Small intestine (tissue), 7 donors: ENCODE measurements at regions not wholly inside any gene's neighbourhood (a gene's known extent, or its start where the extent isn't known, plus 50 kb on each side); places are given as distances from the start of the nearest gene placed in this dataset.
A peak's percentile ranks its signal among the peaks of the same experiment; 100 is the strongest.
"Not testable (repeated sequence)": the region's sequence is repeated elsewhere in the genome, so short reads cannot be mapped to it uniquely, and the experiment has no call there.

Experiments used
- DNase-seq, 2 donors: peaks; one replicate each; pipeline versions ENCODE4 v3.0.0 to v3.0.0-alpha.2; 2013
- FAIRE-seq: peaks from 2 replicates; lab custom pipeline; 2012; peaks lifted over from hg19 to GRCh38; lab: Jason Lieb, UNC
- H3K27ac ChIP-seq, 3 donors: one replicate each; pipeline ENCODE4 v1.5.1; 2013; ENCODE audit warnings: low read length in 2 of 3, mild to moderate bottlenecking in 2 of 3, control low read depth in 1 of 3, inconsistent platforms in 1 of 3, low read depth in 1 of 3, moderate library complexity in 1 of 3
- H3K27me3 ChIP-seq, 3 donors: one replicate each; pipeline ENCODE4 v1.6.1; 2013; ENCODE audit warnings: low read length in 3 of 3, inconsistent platforms in 1 of 3; ENCODE audit not compliant: control insufficient read depth in 3 of 3, insufficient read depth in 3 of 3
- H3K36me3 ChIP-seq, 3 donors: one replicate each; pipeline ENCODE4 v1.6.1; 2013; ENCODE audit warnings: low read length in 3 of 3, inconsistent platforms in 1 of 3, low read depth in 1 of 3, mild to moderate bottlenecking in 1 of 3, moderate library complexity in 1 of 3; ENCODE audit not compliant: control insufficient read depth in 3 of 3, insufficient read depth in 2 of 3
- H3K4me1 ChIP-seq, 3 donors: one replicate each; pipeline ENCODE4 v1.6.1; 2013; ENCODE audit warnings: low read length in 2 of 3, inconsistent platforms in 1 of 3, low read depth in 1 of 3, mild to moderate bottlenecking in 1 of 3, moderate library complexity in 1 of 3; ENCODE audit not compliant: control insufficient read depth in 3 of 3, insufficient read depth in 2 of 3
- H3K4me3 ChIP-seq, 3 donors: one replicate each; pipeline ENCODE4 v1.5.1; 2013; ENCODE audit warnings: low read length in 3 of 3, control low read depth in 1 of 3, inconsistent platforms in 1 of 3, low read depth in 1 of 3, mild to moderate bottlenecking in 1 of 3, moderate library complexity in 1 of 3
- H3K9me3 ChIP-seq, 2 donors: one replicate each; pipeline ENCODE4 v1.6.1; 2013; ENCODE audit warnings: low read depth in 1 of 2, low read length in 1 of 2; ENCODE audit not compliant: control insufficient read depth in 2 of 2, insufficient read depth in 1 of 2
- WGBS, 3 donors: extraction: QIAGEN DNeasy Blood & Tissue Kit; methylation state at CpG; one replicate each; pipeline ENCODE4 v1.1.7; 2013; 5-methylcytosine and 5-hydroxymethylcytosine counted together
- donor health status: healthy with polysubstance abuse.
- donor health status: control.
- donor health status: control.
- donor health status: Bipolar disorder and iron deficiency.
- donor health status: healthy.

DNA sequence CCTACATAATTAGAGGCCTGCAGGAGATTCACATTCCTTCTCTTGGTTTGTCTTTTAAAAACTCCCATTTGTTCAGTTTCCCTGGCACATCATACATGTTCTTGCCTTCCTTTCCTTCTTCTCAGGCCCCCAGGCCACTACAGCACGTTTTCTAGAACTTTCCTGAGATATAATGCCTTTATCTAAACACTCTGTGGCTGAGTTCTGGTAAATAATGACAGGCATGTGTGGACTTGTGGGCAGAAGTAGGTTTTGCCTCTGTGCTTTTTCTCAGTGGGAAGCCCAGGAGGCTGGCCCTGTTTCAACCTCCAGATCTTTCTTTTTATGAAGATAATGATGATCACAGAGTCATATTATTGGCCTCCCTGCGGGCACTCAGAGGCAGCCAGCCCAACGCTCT lies 117.2 kb downstream of the TMX1 start:
- no peak for DNase-seq
- Histone ChIP-seq H3K4me3 (no peak overlapping the region), H3K27me3 (no peaks in the 10 kb centered on the region), H3K27ac (no peak overlapping the region), H3K9me3 (no peaks in the 10 kb centered on the region), H3K4me1 (no peaks in the 10 kb centered on the region), H3K36me3 (no peaks in the 10 kb centered on the region)
- 62 to 70% (median 68%) methylated on average over 3 of the region's 3 CpGs for WGBS, 3 donors
- FAIRE-seq: no peak

DNA sequence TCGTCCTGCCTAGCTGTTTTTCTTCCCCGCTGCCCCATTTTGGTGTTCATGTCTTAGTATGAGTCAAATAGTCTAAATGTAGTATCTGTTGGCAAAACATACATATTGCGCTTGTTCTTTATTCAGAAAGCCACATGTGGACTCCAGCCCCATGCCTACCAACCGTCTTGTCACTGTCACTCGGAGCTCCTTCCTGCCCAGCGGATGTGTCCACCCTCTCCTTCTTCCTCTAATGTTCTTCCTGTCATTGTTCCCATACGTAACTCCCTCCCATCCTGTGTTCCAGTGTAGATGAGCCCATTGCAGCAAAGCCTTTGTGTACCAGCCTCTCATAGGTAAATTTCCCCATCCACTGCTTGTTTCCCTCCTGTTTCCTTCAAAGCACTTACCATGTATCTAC lies 120.5 kb downstream of the TMX1 start:
- no peak overlapping the region for H3K27ac ChIP-seq
- WGBS, 3 donors: 82 to 91% (median 90%) methylated on average over 7 of the region's 7 CpGs
- no peaks in the 10 kb centered on the region for H3K4me1 ChIP-seq
- no peaks in the 10 kb centered on the region for H3K9me3 ChIP-seq
- no peaks in the 10 kb centered on the region for H3K27me3 ChIP-seq
- H3K36me3 ChIP-seq: no peaks in the 10 kb centered on the region
- H3K4me3 ChIP-seq: no peak overlapping the region
- FAIRE-seq: no peak
- no peak for DNase-seq

DNA sequence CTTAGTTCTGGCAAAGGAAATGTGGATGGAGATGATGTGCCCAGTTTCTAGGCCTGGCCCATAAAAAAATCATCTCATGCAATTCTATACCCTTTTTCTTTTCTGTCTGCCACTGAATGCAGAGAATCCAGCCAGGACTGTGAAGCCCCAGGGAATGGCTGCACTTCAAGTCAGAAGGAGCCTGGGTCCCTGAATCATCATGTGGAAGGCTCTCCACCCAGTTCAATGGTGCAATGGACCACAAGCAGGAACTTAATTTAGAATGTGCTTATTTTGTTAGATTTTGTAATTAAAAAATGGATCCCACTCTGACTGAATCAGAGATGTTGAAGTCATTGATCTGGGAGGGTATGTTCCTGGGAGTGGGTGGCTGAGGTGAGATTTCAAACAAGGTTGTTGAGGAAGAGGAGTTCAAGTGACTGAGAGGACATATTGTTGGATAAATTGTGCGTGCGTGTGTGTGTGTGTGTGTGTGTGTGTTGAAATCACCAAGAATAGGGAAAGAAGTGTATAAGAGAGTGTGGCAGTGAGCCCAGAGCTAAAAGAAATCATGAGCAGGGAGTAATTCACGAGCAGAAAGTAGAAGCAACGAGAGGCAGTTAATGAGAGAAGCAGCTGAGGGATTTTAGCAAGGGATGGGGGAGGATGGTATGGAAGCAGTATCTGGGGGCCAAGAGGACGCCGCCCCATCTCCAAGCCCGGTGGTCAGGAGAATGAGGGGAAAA lies 125.4 kb downstream of the TMX1 start:
- no peaks in the 10 kb centered on the region for H3K36me3 ChIP-seq
- no peak overlapping the region for H3K4me3 ChIP-seq
- WGBS, 3 donors: 54 to 73% (median 55%) methylated on average over 7 of the region's 7 CpGs
- H3K9me3 ChIP-seq: no peaks in the 10 kb centered on the region
- no peak overlapping the region for H3K27ac ChIP-seq
- DNase-seq (no peak), FAIRE-seq (no peak)
- no peaks in the 10 kb centered on the region for H3K4me1 ChIP-seq
- no peaks in the 10 kb centered on the region for H3K27me3 ChIP-seq

DNA sequence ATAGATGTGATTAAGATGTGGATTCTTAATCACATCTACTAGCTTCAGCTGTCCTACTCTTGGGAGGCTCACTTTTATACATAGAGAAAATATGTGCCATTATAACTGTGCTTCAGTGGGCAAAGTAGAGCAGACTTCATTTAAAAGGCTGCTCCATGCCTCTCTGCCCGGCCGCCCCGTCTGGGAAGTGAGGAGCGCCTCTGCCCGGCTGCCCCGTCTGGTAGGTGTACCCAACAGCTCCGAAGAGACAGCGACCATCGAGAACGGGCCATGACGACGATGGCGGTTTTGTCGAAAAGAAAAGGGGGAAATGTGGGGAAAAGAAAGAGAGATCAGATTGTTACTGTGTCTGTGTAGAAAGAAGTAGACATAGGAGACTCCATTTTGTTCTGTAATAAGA lies 126.4 kb downstream of the TMX1 start:
- H3K4me3 ChIP-seq, H3K27me3 ChIP-seq, FAIRE-seq, DNase-seq, H3K4me1 ChIP-seq, H3K27ac ChIP-seq, H3K36me3 ChIP-seq, H3K9me3 ChIP-seq: not testable (repeated sequence)
- 95 to 97% (median 96%) methylated on average over 14 of the region's 14 CpGs for WGBS, 3 donors

DNA sequence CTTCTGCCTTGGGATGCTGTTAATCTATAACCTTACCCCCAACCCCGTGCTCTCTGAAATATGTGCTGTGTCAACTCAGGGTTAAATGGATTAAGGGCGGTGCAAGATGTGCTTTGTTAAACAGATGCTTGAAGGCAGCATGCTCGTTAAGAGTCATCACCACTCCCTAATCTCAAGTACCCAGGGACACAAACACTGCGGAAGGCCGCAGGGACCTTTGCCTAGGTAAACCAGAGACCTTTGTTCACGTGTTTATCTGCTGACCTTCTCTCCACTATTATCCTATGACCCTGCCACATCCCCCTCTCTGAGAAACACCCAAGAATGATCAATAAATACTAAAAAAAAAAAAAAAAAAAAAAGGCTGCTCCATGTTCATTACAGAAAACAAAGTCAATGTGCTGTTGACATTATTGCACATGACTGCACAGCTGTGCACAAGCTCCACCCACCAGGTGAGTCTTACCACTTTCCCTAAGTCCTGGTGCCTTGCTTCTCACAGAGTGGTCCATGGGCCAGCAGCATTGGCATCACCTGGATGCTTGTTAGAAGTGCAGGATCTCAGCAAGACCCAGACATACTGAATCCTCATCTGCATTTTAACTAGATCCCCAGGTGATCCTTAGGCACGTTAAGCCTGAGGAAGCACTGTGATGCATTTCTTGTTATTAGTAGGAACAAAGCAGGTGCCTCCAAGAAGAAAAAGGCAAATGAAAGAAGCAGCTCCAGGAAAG lies 127.0 kb downstream of the TMX1 start:
- peak in 1 of 2 donors; percentile 28 for DNase-seq
- H3K36me3 ChIP-seq, FAIRE-seq, H3K27ac ChIP-seq, H3K4me3 ChIP-seq, H3K27me3 ChIP-seq, H3K4me1 ChIP-seq, H3K9me3 ChIP-seq: not testable (repeated sequence)
- 15 to 33% (median 19%) methylated on average over 5 to 6 of the region's 7 CpGs for WGBS, 3 donors

DNA sequence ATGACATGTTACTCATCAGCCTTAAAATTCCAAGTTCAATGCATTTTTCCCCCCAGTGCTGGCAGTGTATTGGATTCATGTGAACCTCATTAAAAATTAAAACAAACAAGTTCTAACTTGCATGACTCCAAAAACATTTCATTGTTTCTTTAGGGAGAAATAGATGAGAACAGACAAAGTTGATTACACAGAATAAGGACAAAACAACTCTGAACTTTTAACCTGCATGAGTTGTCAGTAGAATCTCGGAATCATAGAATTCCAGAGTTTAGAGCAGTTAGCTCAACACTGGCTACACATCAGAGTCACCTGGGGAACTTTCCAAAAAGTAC lies 127.5 kb downstream of the TMX1 start:
- Histone ChIP-seq H3K4me3 (no peak overlapping the region), H3K36me3 (no peaks in the 10 kb centered on the region), H3K9me3 (no peaks in the 10 kb centered on the region), H3K27ac (no peak overlapping the region), H3K27me3 (no peaks in the 10 kb centered on the region), H3K4me1 (no peaks in the 10 kb centered on the region)
- FAIRE-seq: no peak
- no peak for DNase-seq
- WGBS, 3 donors: 44 to 75% (median 56%) methylated on average over 1 of the region's 1 CpG

DNA sequence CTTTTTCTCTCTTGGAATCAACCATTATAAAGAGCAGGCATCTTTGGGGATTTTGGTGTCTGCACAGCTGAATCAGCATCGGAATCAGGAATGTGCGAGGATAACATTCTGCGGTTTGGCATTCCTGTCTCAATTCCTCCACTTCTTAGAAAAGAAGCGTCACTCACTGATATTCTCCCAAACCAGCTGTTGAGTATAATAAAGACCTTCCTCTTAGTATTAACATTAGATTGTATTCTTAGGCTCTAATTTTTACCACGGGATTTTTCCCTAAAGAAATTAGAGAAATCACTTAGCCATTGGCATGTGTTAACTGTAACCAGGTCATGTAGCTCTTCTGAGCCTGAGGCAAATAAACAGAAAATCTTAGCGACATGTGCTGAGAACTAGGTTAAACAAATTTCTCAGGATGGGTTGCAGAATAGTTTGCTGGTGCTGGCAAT lies 128.7 kb downstream of the TMX1 start:
- Histone ChIP-seq H3K27me3 (no peaks in the 10 kb centered on the region), H3K36me3 (no peaks in the 10 kb centered on the region), H3K27ac (peak overlapping the region in 1 of 3 donors; percentile 20), H3K4me3 (no peak overlapping the region), H3K4me1 (no peaks in the 10 kb centered on the region), H3K9me3 (no peaks in the 10 kb centered on the region)
- FAIRE-seq (no peak), DNase-seq (peak; percentile 1 to 4)
- 60 to 81% (median 80%) methylated on average over 6 of the region's 6 CpGs for WGBS, 3 donors

DNA sequence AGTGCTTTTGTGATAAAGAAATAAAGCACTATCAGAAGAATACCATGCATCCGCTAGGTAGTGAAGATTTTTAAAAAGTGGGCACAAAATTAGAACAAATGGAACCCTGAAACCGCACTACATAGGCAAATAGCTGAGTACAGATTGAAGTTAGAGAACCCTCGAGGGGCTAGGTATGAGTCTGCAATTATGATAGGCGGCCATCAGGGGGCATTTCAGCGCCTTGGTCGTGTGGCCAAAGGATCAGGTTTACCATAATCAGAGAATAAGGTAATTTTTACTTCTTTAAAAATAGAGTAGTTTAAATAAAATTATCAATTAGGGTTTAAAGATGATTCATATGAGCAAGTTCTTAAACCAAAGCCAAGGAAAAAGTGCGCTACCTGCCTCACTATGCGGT lies 129.8 kb downstream of the TMX1 start:
- Histone ChIP-seq H3K36me3 (no peaks in the 10 kb centered on the region), H3K27me3 (no peaks in the 10 kb centered on the region), H3K9me3 (no peaks in the 10 kb centered on the region), H3K27ac (no peak overlapping the region), H3K4me3 (no peak overlapping the region), H3K4me1 (no peaks in the 10 kb centered on the region)
- 66 to 68% (median 67%) methylated on average over 8 of the region's 8 CpGs for WGBS, 3 donors
- DNase-seq (no peak), FAIRE-seq (no peak)
